WTC11 (cell line): ENCODE measurements at regions not wholly inside any gene's neighbourhood (a gene's known extent, or its start where the extent isn't known, plus 50 kb on each side); places are given as distances from the start of the nearest gene placed in this dataset.
"Not testable (repeated sequence)": the region's sequence is repeated elsewhere in the genome, so short reads cannot be mapped to it uniquely, and the experiment has no call there.

Experiments
- ATF1 ChIP-seq: sonication (generic); formaldehyde crosslinking; IDR thresholded peaks from 2 replicates; pipeline ENCODE4 v1.8.1; 2023; ENCODE audit warnings: mild to moderate bottlenecking, moderate library complexity, missing genetic modification reagents
- CREB1 ChIP-seq: sonication (generic); formaldehyde crosslinking; IDR thresholded peaks from 2 replicates; pipeline ENCODE4 v1.8.0; 2023; ENCODE audit warnings: mild to moderate bottlenecking, missing genetic modification reagents
- CTCF ChIP-seq: fragments of 200-600 bp; IDR thresholded peaks from 2 replicates; pipeline ENCODE4 v1.8.0; 2022; ENCODE audit warnings: antibody characterized with exemption
- E2F1 ChIP-seq: sonication (generic); formaldehyde crosslinking; IDR thresholded peaks from 2 replicates; pipeline ENCODE4 v1.8.0; 2022; ENCODE audit warnings: mild to moderate bottlenecking, missing genetic modification reagents
- ESRRA ChIP-seq: sonication (generic); formaldehyde crosslinking; IDR thresholded peaks from 2 replicates; pipeline ENCODE4 v1.8.1; 2022; ENCODE audit warnings: mild to moderate bottlenecking, missing genetic modification reagents, borderline replicate concordance
- IRF2 ChIP-seq: sonication (generic); formaldehyde crosslinking; IDR thresholded peaks from 2 replicates; pipeline ENCODE4 v1.8.0; 2022; ENCODE audit warnings: low read depth, missing genetic modification reagents, borderline replicate concordance
- JUN ChIP-seq: sonication (generic); formaldehyde crosslinking; IDR thresholded peaks from 2 replicates; pipeline ENCODE4 v1.8.0; 2023; ENCODE audit warnings: mild to moderate bottlenecking, missing genetic modification reagents
- NR2C2 ChIP-seq: sonication (generic); formaldehyde crosslinking; IDR thresholded peaks from 2 replicates; pipeline ENCODE4 v1.8.0; 2022; ENCODE audit warnings: mild to moderate bottlenecking, missing genetic modification reagents
- SMAD3 ChIP-seq: sonication (generic); formaldehyde crosslinking; IDR thresholded peaks from 2 replicates; pipeline ENCODE4 v1.8.0; 2022; ENCODE audit warnings: missing genetic modification reagents, mild to moderate bottlenecking, borderline replicate concordance
- SP1 ChIP-seq: sonication (generic); formaldehyde crosslinking; conservative IDR thresholded peaks from 2 replicates; pipeline ENCODE4 v1.8.1; 2022; ENCODE audit warnings: missing genetic modification reagents
- ZNF138 ChIP-seq: sonication (generic); formaldehyde crosslinking; conservative IDR thresholded peaks from 2 replicates; pipeline ENCODE4 v1.8.1; 2022; ENCODE audit warnings: mild to moderate bottlenecking, moderate library complexity, missing genetic modification reagents

GRCh38 chr21:5089399-5090089 lies 5431.8 kb upstream of the TPTE start:
- TF ChIP-seq CTCF; ESRRA (CRISPR knock-in tag); ATF1; SMAD3 (CRISPR knock-in tag); NR2C2 (CRISPR knock-in tag); CREB1 (CRISPR knock-in tag); ZNF138 (CRISPR knock-in tag); SP1 (CRISPR knock-in tag); E2F1 (CRISPR knock-in tag); IRF2 (CRISPR knock-in tag); JUN: not testable (repeated sequence)
